K562 (cell line): ENCODE measurements at regions not wholly inside any gene's neighbourhood (a gene's known extent, or its start where the extent isn't known, plus 50 kb on each side); places are given as distances from the start of the nearest gene placed in this dataset.

ENCODE experiments used
- ATAC-seq: fragments of 200-7000 bp; cut with Tn5 transposase; 3 replicates; pipeline ENCODE4 v1.9.1; 2020; ENCODE audit warnings: moderate library complexity
- BruUV-seq: library from RNA; stranded (reverse); fragments of 400-500 nt; replicated peaks from 2 replicates; lab custom pipeline; 2021; lab: Mats Ljungman, UMichigan
- CTCF ChIA-PET: fragments of 300-600 bp; formaldehyde crosslinking; extraction: SDS; loops from one replicate; lab custom pipeline; 2021; ENCODE audit warnings: low intra/inter-chr PET ratio; lab: Yijun Ruan, JAX
- POLR2A ChIA-PET: fragments of 300-600, 350-650 bp; sonication (Branson Sonifier 250); formaldehyde crosslinking; extraction: SDS; loops from one replicate; lab custom pipeline; 2021; ENCODE audit warnings: antibody characterized with exemption, inconsistent platforms; lab: Yijun Ruan, JAX
- DNase-seq, 4 experiments: peaks; one replicate each; pipeline versions ENCODE4 v3.0.0 to v3.0.0-alpha.2; 2011 to 2018; ENCODE audit warnings: low spot score in 3 of 4, mixed read lengths in 3 of 4; ENCODE audit errors: extremely low read depth in 1 of 4
- FAIRE-seq: peaks from 2 replicates; lab custom pipeline; 2011; peaks lifted over from hg19 to GRCh38; lab: Jason Lieb, UNC
- H2AFZ ChIP-seq: 2 replicates; pipeline ENCODE4 v1.6.0; 2011; ENCODE audit warnings: low read depth, low read length, control low read depth, inconsistent platforms
- H3K27ac ChIP-seq: fragments of 200-600 bp; 3 replicates; pipeline ENCODE4 v1.8.0; 2011; ENCODE audit warnings: low read depth, mild to moderate bottlenecking, control low read depth, inconsistent platforms, low read length, moderate library complexity, mixed read lengths; ENCODE audit errors: extremely low read depth
- H3K27me3 ChIP-seq, 2 experiments: fragments of 300-600 bp in 1 of 2; 2 replicates in 1 of 2; 3 replicates in 1 of 2; pipeline versions ENCODE4 v1.6.0 to v1.8.0; 2011; ENCODE audit warnings: inconsistent platforms in 2 of 2, low read length in 2 of 2, mild to moderate bottlenecking in 1 of 2, mixed read lengths in 1 of 2, moderate library complexity in 1 of 2; ENCODE audit not compliant: control insufficient read depth in 2 of 2, insufficient read depth in 2 of 2
- H3K36me3 ChIP-seq: fragments of 300-600 bp; 3 replicates; pipeline ENCODE4 v1.8.0; 2011; ENCODE audit warnings: mild to moderate bottlenecking, low read length, inconsistent platforms; ENCODE audit not compliant: control insufficient read depth, insufficient read depth
- H3K4me1 ChIP-seq, 2 experiments: fragments of 200-600 bp in 1 of 2; replicated peaks in 1 of 2; 2 replicates in 1 of 2; 3 replicates in 1 of 2; pipeline versions ENCODE4 v1.5.1 to v1.8.0; 2011; ENCODE audit warnings: inconsistent platforms in 2 of 2, low read length in 2 of 2, mild to moderate bottlenecking in 1 of 2, mixed read lengths in 1 of 2, moderate library complexity in 1 of 2; ENCODE audit not compliant: control insufficient read depth in 2 of 2, insufficient read depth in 2 of 2
- H3K4me2 ChIP-seq: 2 replicates; pipeline ENCODE4 v1.6.1; 2011; ENCODE audit warnings: low read length, control low read depth, inconsistent platforms, mixed read lengths; ENCODE audit not compliant: insufficient read depth
- H3K4me3 ChIP-seq: fragments of 200-600 bp; sonication (generic), shearing (Covaris generic); 2 replicates; pipeline ENCODE4 v1.5.1; 2016; ENCODE audit warnings: control low read depth, inconsistent platforms
- H3K79me2 ChIP-seq: fragments of 200-600 bp; 3 replicates; pipeline ENCODE4 v1.8.0; 2011; ENCODE audit warnings: low read length, inconsistent platforms; ENCODE audit not compliant: control insufficient read depth, insufficient read depth
- H3K9ac ChIP-seq, 2 experiments: 2 replicates each; pipeline versions ENCODE4 v1.6.0 to v1.6.1; 2011; ENCODE audit warnings: low read depth in 2 of 2, low read length in 2 of 2, control low read depth in 1 of 2, inconsistent platforms in 1 of 2, mild to moderate bottlenecking in 1 of 2, mixed read lengths in 1 of 2; ENCODE audit not compliant: insufficient read depth in 1 of 2
- H3K9me1 ChIP-seq: one replicate; pipeline ENCODE4 v1.6.0; 2011; ENCODE audit warnings: inconsistent platforms, mild to moderate bottlenecking, low read length, moderate library complexity; ENCODE audit not compliant: control insufficient read depth, insufficient read depth
- H3K9me3 ChIP-seq: replicated peaks from 2 replicates; pipeline ENCODE4 v1.5.1; 2011; ENCODE audit warnings: low read depth, low read length, inconsistent platforms; ENCODE audit not compliant: control insufficient read depth, insufficient read depth
- H4K20me1 ChIP-seq: replicated peaks from 2 replicates; pipeline ENCODE4 v1.6.1; 2011; ENCODE audit warnings: low read length, inconsistent platforms, mixed read lengths; ENCODE audit not compliant: control insufficient read depth, insufficient read depth
- BRF1 ChIP-seq: IDR thresholded peaks from 3 replicates; pipeline ENCODE4 v1.6.1; 2011; ENCODE audit warnings: borderline replicate concordance, mild to moderate bottlenecking; ENCODE audit not compliant: insufficient read length; ENCODE audit errors: extremely low read depth
- HOXB6 ChIP-seq: fragments of 250-450 bp; sonication (Bioruptor Pico); IDR thresholded peaks from 2 replicates; pipeline ENCODE4 v1.5.1; 2022; ENCODE audit warnings: mild to moderate bottlenecking, borderline replicate concordance
- MCM7 ChIP-seq, 2 experiments: fragments of 450-650 bp; IDR thresholded peaks; 2 replicates each; pipeline ENCODE4 v1.6.1; 2016 to 2018
- POLR3A ChIP-seq: IDR thresholded peaks from 2 replicates; pipeline ENCODE4 v1.6.1; 2011; ENCODE audit warnings: borderline replicate concordance, mild to moderate bottlenecking, moderate library complexity; ENCODE audit not compliant: insufficient read length, insufficient read depth; ENCODE audit errors: extremely low read depth
- TAF9B ChIP-seq: fragments of 450-650 bp; IDR thresholded peaks from 2 replicates; pipeline ENCODE4 v1.6.1; 2018; ENCODE audit warnings: mild to moderate bottlenecking; ENCODE audit not compliant: partially characterized antibody
- ZBTB9 ChIP-seq: fragments of 450-650 bp; formaldehyde crosslinking; IDR thresholded peaks from 2 replicates; pipeline ENCODE4 v1.4.0; 2020; ENCODE audit warnings: mild to moderate bottlenecking, moderate library complexity
- ZNF217 ChIP-seq: sonication (generic); formaldehyde crosslinking; IDR thresholded peaks from 2 replicates; pipeline ENCODE4 v1.8.0; 2022; ENCODE audit warnings: mild to moderate bottlenecking, missing genetic modification reagents
- in situ Hi-C: fragments of 300-500 bp; cut with MboI; formaldehyde crosslinking; loops from 4 replicates; pipeline ENCODE4 v1.15.0; 2018; ENCODE audit warnings: inconsistent platforms, mixed read lengths
- intact Hi-C: fragments of 100-400 bp; cut with micrococcal nuclease; formaldehyde crosslinking; loops from 2 replicates; pipeline ENCODE4 v1.14.2; 2022

DNA sequence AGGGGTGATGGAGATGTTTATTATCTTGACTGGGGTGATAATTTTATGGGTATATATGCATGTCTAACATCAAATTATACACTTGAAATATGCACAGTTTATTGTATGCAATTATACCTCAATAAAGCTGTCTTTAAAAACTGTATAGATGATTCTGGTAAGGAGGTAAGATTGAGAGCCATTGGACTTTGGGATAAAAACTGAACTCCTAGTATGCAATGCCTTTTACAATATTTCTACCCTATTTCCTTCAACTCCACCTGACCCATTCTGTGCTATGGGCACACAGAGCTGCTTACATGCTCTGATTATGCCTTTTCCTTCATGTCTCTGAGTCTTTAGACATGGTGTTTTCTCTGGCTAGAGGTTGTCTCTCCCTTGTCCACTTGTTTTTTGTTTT lies 63.9 kb upstream of the UGP2 start:
- Histone ChIP-seq H2AFZ (no peak overlapping the region), H3K4me2 (no peak overlapping the region), H3K4me3 (no peak overlapping the region), H4K20me1 (no peaks in the 10 kb centered on the region), H3K36me3 (no peaks in the 10 kb centered on the region)
- CTCF ChIA-PET: no interaction called here
- no peak for TF ChIP-seq BRF1
- TF ChIP-seq TAF9B: no peak
- TF ChIP-seq POLR3A: no peak
- TF ChIP-seq ZNF217 (CRISPR knock-in tag): no peak
- no peak for TF ChIP-seq HOXB6
- no peak for TF ChIP-seq MCM7 (IDR thresholded peaks at IDR 0.05)
- no peak for TF ChIP-seq ZBTB9 (CRISPR knock-in tag)
- TF ChIP-seq, all 486 proteins: peak for 0
- no peak overlapping the region for H3K27ac ChIP-seq
- H3K9me1 ChIP-seq: no peaks in the 10 kb centered on the region
- BruUV-seq: no TSS peak
- H3K4me1 ChIP-seq: no peaks in the 10 kb centered on the region
- H3K79me2 ChIP-seq: no peaks in the 10 kb centered on the region
- ATAC-seq (no peak), DNase-seq (no peak), FAIRE-seq (no peak)
- H3K9ac ChIP-seq: no peak overlapping the region
- in situ Hi-C loops (no loop called here), intact Hi-C loops (no loop called here)
- POLR2A ChIA-PET: interaction anchor here (0.8 kb wide), 1 partner anchor 10 kb away, joined by 3 read pairs; no protein-coding TSS in a partner anchor
- H3K27me3 ChIP-seq: peaks cover 0 to 2% of the 10 kb centered on the region in 2 experiments; a peak in 1 of 5 replicates
- H3K9me3 ChIP-seq: no peaks in the 10 kb centered on the region
